Kidney (tissue), 13 donors: ENCODE measurements at regions not wholly inside any gene's neighbourhood (a gene's known extent, or its start where the extent isn't known, plus 50 kb on each side); places are given as distances from the start of the nearest gene placed in this dataset.

Source experiments
- DNase-seq, 5 donors: peaks; one replicate each; pipeline ENCODE4 v3.0.0-alpha.2; 2013 to 2020
- FAIRE-seq: peaks from 2 replicates; lab custom pipeline; 2012; peaks lifted over from hg19 to GRCh38; lab: Jason Lieb, UNC
- H3K27ac ChIP-seq, 2 donors: one replicate each; pipeline ENCODE4 v1.7.0; 2013; ENCODE audit warnings: low read depth in 2 of 2, low read length in 2 of 2, inconsistent platforms in 1 of 2
- H3K27me3 ChIP-seq: one replicate; pipeline ENCODE4 v1.7.1; 2013; ENCODE audit warnings: low read length, inconsistent platforms; ENCODE audit not compliant: control insufficient read depth, insufficient read depth
- H3K36me3 ChIP-seq, 3 donors: one replicate each; pipeline versions ENCODE4 v1.7.0 to v1.7.1; 2013; ENCODE audit warnings: low read length in 3 of 3, control low read depth in 1 of 3, inconsistent platforms in 1 of 3; ENCODE audit not compliant: insufficient read depth in 3 of 3, control insufficient read depth in 2 of 3
- H3K4me1 ChIP-seq, 3 donors: one replicate each; pipeline versions ENCODE4 v1.7.0 to v1.7.1; 2013; ENCODE audit warnings: low read length in 3 of 3, inconsistent platforms in 1 of 3, low read depth in 1 of 3; ENCODE audit not compliant: control insufficient read depth in 2 of 3, insufficient read depth in 2 of 3
- H3K4me3 ChIP-seq, 3 donors: one replicate each; pipeline versions ENCODE4 v1.7.0 to v1.8.1; 2013; ENCODE audit warnings: low read length in 3 of 3, control low read depth in 1 of 3, inconsistent platforms in 1 of 3
- H3K9ac ChIP-seq, 3 donors: one replicate each; pipeline versions ENCODE4 v1.7.0 to v1.7.1; 2013; ENCODE audit warnings: low read length in 3 of 3, control low read depth in 1 of 3, inconsistent platforms in 1 of 3
- H3K9me3 ChIP-seq, 3 donors: one replicate each; pipeline versions ENCODE4 v1.7.0 to v1.7.1; 2013; ENCODE audit warnings: low read length in 3 of 3, control low read depth in 1 of 3, inconsistent platforms in 1 of 3; ENCODE audit not compliant: control insufficient read depth in 2 of 3, insufficient read depth in 1 of 3
- CTCF ChIP-seq: IDR thresholded peaks from 3 replicates; pipeline ENCODE4 v1.5.1; 2012; ENCODE audit warnings: mild to moderate bottlenecking, moderate library complexity, borderline replicate concordance; ENCODE audit not compliant: insufficient read depth; ENCODE audit errors: extremely low read depth
- intact Hi-C: fragments of 100-400 bp; cut with DNase I; formaldehyde crosslinking; loops from one replicate; pipeline ENCODE4 v1.11.1; 2022
- donor health status: control.
- donor health status: control.
- donor health status: control.
- donor health status: control.
- donor health status: control.
- donor health status: DM: yes; HTN: yes; CAD: no.
- donor health status: Normal renal cell carcinoma (clear cell type).

GRCh38 chr15:53133255-53133850, 343.2 kb upstream of the ONECUT1 start:
- no peak for DNase-seq
- Histone ChIP-seq H3K4me3 (no peak overlapping the region), H3K9me3 (no peaks in the 10 kb centered on the region), H3K27me3 (no peaks in the 10 kb centered on the region), H3K9ac (no peak overlapping the region), H3K27ac (no peak overlapping the region), H3K4me1 (no peaks in the 10 kb centered on the region), H3K36me3 (no peaks in the 10 kb centered on the region)
- no peak for FAIRE-seq
- intact Hi-C loops: no loop called here
- no peak for TF ChIP-seq CTCF

GRCh38 chr15:53130943-53131342, 340.8 kb upstream of the ONECUT1 start:
- no peaks in the 10 kb centered on the region for H3K4me1 ChIP-seq
- H3K4me3 ChIP-seq: no peak overlapping the region
- H3K9me3 ChIP-seq: no peaks in the 10 kb centered on the region
- no peaks in the 10 kb centered on the region for H3K27me3 ChIP-seq
- intact Hi-C loops: no loop called here
- no peak overlapping the region for H3K9ac ChIP-seq
- H3K36me3 ChIP-seq: no peaks in the 10 kb centered on the region
- DNase-seq: no peak
- no peak for FAIRE-seq
- TF ChIP-seq CTCF: no peak
- no peak overlapping the region for H3K27ac ChIP-seq

- intact Hi-C loops: no loop called here
- H3K4me3 ChIP-seq: no peak overlapping the region
- TF ChIP-seq CTCF: no peak
- no peak overlapping the region for H3K27ac ChIP-seq
- FAIRE-seq: no peak
- H3K4me1 ChIP-seq: no peaks in the 10 kb centered on the region
- no peaks in the 10 kb centered on the region for H3K9me3 ChIP-seq
- H3K27me3 ChIP-seq: no peaks in the 10 kb centered on the region
- no peak overlapping the region for H3K9ac ChIP-seq
- H3K36me3 ChIP-seq: no peaks in the 10 kb centered on the region
- no peak for DNase-seq
Measured at GRCh38 chr15:53129121-53129904, 339.2 kb upstream of the ONECUT1 start.
